Natural killer cell (primary cell): ENCODE measurements at regions not wholly inside any gene's neighbourhood (a gene's known extent, or its start where the extent isn't known, plus 50 kb on each side); places are given as distances from the start of the nearest gene placed in this dataset.

Experiments
- ATAC-seq, 3 donors: fragments of 150-1000 bp in 2 of 3; fragments of 200-7000 bp in 1 of 3; cut with Tn5 transposase; 1 replicate in 1 of 3; 2 replicates in 2 of 3; pipeline ENCODE4 v1.10.0; 2021; ENCODE audit warnings: mild to moderate bottlenecking in 2 of 3, moderate library complexity in 2 of 3
- DNase-seq, 2 donors: peaks; one replicate each; pipeline versions ENCODE4 v3.0.0 to v3.0.0-alpha.2; 2013 to 2021; ENCODE audit warnings: mixed read lengths in 1 of 2
- H3K27ac ChIP-seq: one replicate; pipeline ENCODE4 v1.5.1; 2013; ENCODE audit warnings: mild to moderate bottlenecking, low read length
- H3K27me3 ChIP-seq: one replicate; pipeline ENCODE4 v1.6.1; 2013; ENCODE audit warnings: low read length; ENCODE audit not compliant: control insufficient read depth, insufficient read depth
- H3K36me3 ChIP-seq: one replicate; pipeline ENCODE4 v1.6.1; 2013; ENCODE audit warnings: low read length; ENCODE audit not compliant: control insufficient read depth, insufficient read depth
- H3K4me1 ChIP-seq: one replicate; pipeline ENCODE4 v1.6.1; 2013; ENCODE audit warnings: low read length; ENCODE audit not compliant: control insufficient read depth, insufficient read depth
- H3K4me3 ChIP-seq: one replicate; pipeline ENCODE4 v1.5.1; 2013; ENCODE audit warnings: low read length
- H3K9me3 ChIP-seq: one replicate; pipeline ENCODE4 v1.6.1; 2013; ENCODE audit warnings: low read length; ENCODE audit not compliant: control insufficient read depth, insufficient read depth
- H3K27ac Mint-ChIP-seq, 2 donors: one replicate each; pipeline ENCODE4 v1.8.0; 2022; ENCODE audit warnings: mild to moderate bottlenecking in 2 of 2, mixed read lengths in 2 of 2, moderate library complexity in 1 of 2
- H3K27me3 Mint-ChIP-seq, 2 donors: one replicate each; pipeline ENCODE4 v1.8.0; 2022; ENCODE audit warnings: low read depth in 2 of 2, mixed read lengths in 2 of 2
- H3K36me3 Mint-ChIP-seq: one replicate; pipeline ENCODE4 v1.8.0; 2022; ENCODE audit warnings: mixed read lengths
- H3K4me1 Mint-ChIP-seq, 2 donors: one replicate each; pipeline ENCODE4 v1.8.0; 2022; ENCODE audit warnings: mixed read lengths in 2 of 2
- H3K4me3 Mint-ChIP-seq: one replicate; pipeline ENCODE4 v1.8.0; 2022; ENCODE audit warnings: mild to moderate bottlenecking, moderate library complexity, mixed read lengths
- H3K9me3 Mint-ChIP-seq, 2 donors: one replicate each; pipeline ENCODE4 v1.8.0; 2022; ENCODE audit warnings: mixed read lengths in 2 of 2
- CTCF ChIP-seq: fragments of 200-600 bp; IDR thresholded peaks from one replicate; pipeline ENCODE4 v1.8.0; 2022; ENCODE audit warnings: antibody characterized with exemption
- WGBS: methylation state at CpG from one replicate; pipeline ENCODE4 v1.1.7; 2013; ENCODE audit warnings: missing lambda C conversion rate; ENCODE audit not compliant: insufficient coverage; 5-methylcytosine and 5-hydroxymethylcytosine counted together
- intact Hi-C: fragments of 100-400 bp; cut with micrococcal nuclease; formaldehyde crosslinking; loops from one replicate; pipeline ENCODE4 v1.14.2; 2022

GRCh38 chr12:60872219-60872618 lies 1276.4 kb downstream of the SLC16A7 start:
- ATAC-seq (no peak), DNase-seq (no peak)
- intact Hi-C loops = no loop called here
- Mint-ChIP-seq H3K9me3 (peaks cover 14 to 17% of the 10 kb centered on the region in 2 donors), H3K27me3 (no peaks in the 10 kb centered on the region), H3K36me3 (no peaks in the 10 kb centered on the region), H3K27ac (no peak overlapping the region), H3K4me3 (no peak overlapping the region), H3K4me1 (no peaks in the 10 kb centered on the region)
- H3K27ac ChIP-seq = no peak overlapping the region
- H3K36me3 ChIP-seq = no peaks in the 10 kb centered on the region
- WGBS = 91% methylated on average over 7 of the region's 7 CpGs
- peaks cover 11% of the 10 kb centered on the region for H3K9me3 ChIP-seq
- H3K27me3 ChIP-seq = no peaks in the 10 kb centered on the region
- no peak overlapping the region for H3K4me3 ChIP-seq
- no peak for TF ChIP-seq CTCF
- H3K4me1 ChIP-seq = no peaks in the 10 kb centered on the region

- no peak for TF ChIP-seq CTCF
- H3K4me1 Mint-ChIP-seq = no peaks in the 10 kb centered on the region
- no peaks in the 10 kb centered on the region for H3K36me3 Mint-ChIP-seq
- no peaks in the 10 kb centered on the region for H3K27me3 Mint-ChIP-seq
- ATAC-seq = no peak
- Histone ChIP-seq H3K4me1 (no peaks in the 10 kb centered on the region), H3K27ac (no peak overlapping the region), H3K4me3 (no peak overlapping the region), H3K36me3 (no peaks in the 10 kb centered on the region), H3K27me3 (no peaks in the 10 kb centered on the region), H3K9me3 (peaks cover 11% of the 10 kb centered on the region)
- DNase-seq = no peak
- 87% methylated on average over 13 of the region's 13 CpGs for WGBS
- H3K27ac Mint-ChIP-seq = no peak overlapping the region
- intact Hi-C loops = no loop called here
- no peak overlapping the region for H3K4me3 Mint-ChIP-seq
- H3K9me3 Mint-ChIP-seq = peaks cover 12 to 17% of the 10 kb centered on the region in 2 donors
These were observed 1277.3 kb downstream of the SLC16A7 start for GRCh38 chr12:60872850-60873713.

DNA sequence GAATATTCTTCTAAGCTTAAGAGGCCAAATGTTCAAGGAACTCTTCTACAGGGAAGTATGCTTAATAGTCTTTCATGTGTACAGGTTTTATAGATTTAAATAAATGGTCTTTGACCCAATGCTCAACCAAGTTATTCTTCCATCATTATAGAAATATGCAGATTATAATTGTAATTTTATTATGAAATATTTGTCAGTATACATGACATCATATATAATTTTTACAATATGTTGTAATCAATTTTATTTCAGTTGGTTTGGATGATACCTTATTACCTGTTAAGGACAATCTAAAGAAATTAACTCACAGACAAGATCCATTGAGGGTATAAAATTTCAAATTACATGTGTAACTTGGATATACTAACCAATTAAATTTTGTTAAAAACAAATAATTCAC lies 1278.3 kb downstream of the SLC16A7 start:
- no peaks in the 10 kb centered on the region for H3K27me3 ChIP-seq
- no peak overlapping the region for H3K27ac Mint-ChIP-seq
- no peaks in the 10 kb centered on the region for H3K27me3 Mint-ChIP-seq
- no peak for TF ChIP-seq CTCF
- H3K9me3 Mint-ChIP-seq = peaks cover 16 to 20% of the 10 kb centered on the region in 2 donors
- intact Hi-C loops = no loop called here
- DNase-seq (no peak), ATAC-seq (no peak)
- no peak overlapping the region for H3K4me3 Mint-ChIP-seq
- H3K9me3 ChIP-seq = peaks cover 11% of the 10 kb centered on the region
- no peaks in the 10 kb centered on the region for H3K36me3 ChIP-seq
- no peak overlapping the region for H3K27ac ChIP-seq
- no peak overlapping the region for H3K4me3 ChIP-seq
- H3K36me3 Mint-ChIP-seq = no peaks in the 10 kb centered on the region
- no peaks in the 10 kb centered on the region for H3K4me1 Mint-ChIP-seq
- H3K4me1 ChIP-seq = no peaks in the 10 kb centered on the region
